ENCODE measurements at regions not wholly inside any gene's neighbourhood (a gene's known extent, or its start where the extent isn't known, plus 50 kb on each side); places are given as distances from the start of the nearest gene placed in this dataset.
A peak's percentile ranks its signal among the peaks of the same experiment; 100 is the strongest.
"Not testable (repeated sequence)": the region's sequence is repeated elsewhere in the genome, so short reads cannot be mapped to it uniquely, and the experiment has no call there.

DNA sequence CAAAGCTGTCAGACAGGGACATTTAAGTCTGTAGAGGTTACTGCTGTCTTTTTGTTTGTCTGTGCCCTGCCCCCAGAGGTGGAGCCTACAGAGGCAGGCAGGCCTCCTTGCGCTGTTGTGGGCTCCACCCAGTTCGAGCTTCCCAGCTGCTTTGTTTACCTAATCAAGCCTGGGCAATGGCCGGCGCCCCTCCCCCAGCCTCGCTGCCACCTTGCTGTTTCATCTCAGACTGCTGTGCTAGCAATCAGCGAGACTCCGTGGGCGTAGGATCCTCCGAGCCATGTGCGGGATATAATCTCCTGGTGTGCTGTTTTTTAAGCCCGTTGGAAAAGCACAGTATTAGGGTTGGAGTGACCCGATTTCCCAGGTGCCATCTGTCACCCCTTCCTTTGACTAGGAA, 454.2 kb upstream of the CCDC196 start:
- not testable (repeated sequence) for DNase-seq

DNA sequence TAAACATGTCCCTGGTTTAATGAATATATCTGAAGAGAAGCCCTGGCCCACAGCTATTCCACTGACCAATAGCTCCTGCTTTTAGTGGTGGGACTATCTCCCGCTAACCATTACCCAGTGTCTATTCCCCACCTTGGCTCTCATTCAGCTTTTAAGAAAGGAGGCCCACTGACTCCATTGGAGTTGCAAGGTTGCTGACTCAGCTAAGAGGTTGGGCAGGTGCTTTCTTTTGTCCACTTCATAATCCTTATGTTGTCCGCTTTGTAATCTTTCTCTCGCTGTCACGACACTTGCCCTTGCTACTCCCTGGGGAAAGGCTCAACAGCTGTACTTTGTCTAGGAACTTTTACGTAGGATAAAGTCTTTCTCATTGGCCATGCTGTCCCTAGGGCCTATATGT, 453.4 kb upstream of the CCDC196 start:
- DNase-seq = no peak

DNA sequence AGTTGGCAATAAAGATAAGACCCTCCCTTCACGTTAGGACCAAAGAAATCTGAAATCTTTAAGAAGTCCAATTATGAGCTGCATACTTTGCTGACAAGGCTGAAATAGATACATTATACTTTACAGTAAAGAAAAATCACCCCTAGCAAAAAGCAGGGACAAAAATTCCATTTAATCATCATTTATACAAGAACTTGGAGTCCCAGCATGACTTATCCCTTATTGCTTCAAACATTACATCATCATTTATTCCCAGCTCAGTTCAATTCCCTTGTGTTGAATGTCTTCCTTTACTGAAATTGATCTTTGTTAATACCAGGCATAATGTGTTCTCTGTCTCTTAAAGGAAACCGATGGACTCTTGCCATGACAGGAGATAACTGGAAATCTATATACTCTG, 449.6 kb upstream of the CCDC196 start:
- DNase-seq = no peak

DNA sequence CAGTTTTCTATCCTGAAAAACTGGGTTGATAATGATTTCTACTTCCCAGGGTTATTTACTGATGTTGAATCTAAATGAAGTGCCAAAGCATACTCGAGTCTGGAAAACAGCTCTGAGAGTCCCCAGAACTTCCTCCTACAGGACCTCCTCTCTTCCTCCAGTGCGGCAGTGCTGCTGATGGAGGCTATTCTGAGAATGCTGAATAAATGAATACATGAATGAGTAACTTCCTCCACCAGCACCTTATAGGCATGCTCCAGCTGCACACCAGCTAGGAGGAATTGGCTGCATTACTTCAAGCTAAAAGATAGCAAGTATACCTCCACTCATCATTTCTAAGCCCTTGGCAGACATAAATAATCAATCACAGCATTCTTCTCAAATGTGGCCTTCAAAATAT, 448.8 kb upstream of the CCDC196 start:
- no peak for DNase-seq

DNA sequence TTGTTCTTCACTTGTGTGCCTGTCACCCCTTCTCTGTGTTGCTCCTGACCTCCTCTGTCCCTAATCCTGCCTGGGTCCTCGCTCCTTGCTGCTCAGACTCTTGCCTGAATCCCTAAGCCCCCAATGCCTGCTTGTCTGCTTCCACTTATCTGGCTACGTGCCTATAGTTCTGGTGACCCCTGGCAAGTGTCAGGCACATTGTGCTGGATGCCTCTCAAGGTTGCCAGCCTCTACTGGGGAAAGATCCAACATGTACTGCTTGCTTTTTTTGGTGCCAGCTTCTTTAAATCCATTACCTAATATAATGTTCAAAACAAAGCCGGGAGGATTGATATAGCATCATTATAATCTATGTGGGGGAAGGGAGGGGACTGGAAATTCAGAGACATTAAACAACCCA, 448.0 kb upstream of the CCDC196 start:
- DNase-seq = no peak

DNA sequence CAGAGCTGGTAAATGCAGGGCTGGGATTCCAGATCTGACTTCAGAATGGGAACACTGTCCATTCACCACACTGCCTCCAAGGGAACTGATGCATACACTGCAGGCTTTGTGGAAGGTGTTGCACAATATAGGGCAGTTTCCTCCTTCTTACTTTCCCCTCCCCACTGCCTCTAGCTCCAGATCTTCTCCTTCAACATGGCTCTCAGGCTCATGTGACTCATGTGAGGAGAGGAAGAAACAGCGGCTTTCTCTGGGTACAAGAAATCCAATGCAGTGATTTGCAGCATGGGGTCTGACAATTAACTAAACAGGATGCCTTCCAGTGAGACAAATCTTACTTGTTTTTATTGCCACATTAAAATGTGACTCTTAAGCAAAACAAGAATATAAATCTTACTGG, 447.6 kb upstream of the CCDC196 start:
- DNase-seq = no peak

DNA sequence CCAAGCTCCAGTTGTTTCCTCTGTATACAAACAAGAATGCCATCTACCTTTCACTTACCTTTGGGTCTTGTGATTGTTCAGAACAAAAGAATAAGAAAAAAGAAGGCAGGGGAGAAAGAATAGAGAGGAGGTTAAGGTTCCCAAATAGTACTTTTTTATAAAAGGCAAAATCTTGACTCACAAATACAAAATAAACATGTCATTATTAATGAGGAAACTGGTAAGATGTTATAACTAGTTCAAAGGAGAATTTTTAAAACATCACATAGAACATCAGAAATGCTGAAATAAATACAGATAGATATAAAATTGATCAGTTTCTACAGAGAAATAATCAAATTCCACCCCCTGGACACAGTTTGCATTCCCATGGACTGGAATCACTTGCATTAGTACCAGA, 446.7 kb upstream of the CCDC196 start:
- no peak for DNase-seq

DNA sequence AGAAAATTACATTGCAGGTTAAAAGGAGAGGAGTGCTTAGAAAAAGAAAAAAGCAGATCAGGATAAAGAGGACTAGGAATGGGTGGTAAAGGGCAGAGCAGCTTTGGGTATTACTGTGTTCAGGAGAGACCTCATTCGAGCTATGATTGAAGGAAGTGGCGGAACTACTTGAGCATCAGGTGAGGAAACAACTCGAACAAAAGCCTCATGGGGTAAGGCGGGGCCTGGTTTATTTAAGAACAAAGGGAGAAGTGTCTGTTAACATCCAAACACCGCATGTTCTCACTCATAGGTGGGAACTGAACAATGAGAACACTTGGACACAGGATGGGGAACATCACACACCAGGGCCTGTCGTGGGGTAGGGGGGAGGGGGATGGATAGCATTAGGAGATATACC, 444.6 kb upstream of the CCDC196 start:
- DNase-seq = no peak

DNA sequence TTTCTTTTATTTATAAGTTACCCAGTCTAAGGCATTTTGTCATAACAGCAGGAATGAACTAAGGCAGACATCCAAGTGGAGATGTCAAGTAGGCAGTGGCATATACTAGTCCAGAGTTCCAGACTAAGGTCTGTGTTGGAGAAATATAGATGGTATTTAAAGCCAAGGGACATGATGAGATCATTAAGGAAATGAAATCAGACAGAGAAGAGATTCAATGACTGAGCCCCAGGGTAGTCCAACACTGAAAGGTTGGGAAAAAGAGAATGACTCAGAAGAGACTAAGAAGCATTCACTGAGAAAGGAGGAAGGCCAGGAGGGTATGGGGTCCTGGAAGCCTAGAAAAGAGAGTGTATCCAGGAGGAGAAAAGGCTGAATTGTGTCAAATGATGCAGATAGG, 442.2 kb upstream of the CCDC196 start:
- DNase-seq = no peak

DNA sequence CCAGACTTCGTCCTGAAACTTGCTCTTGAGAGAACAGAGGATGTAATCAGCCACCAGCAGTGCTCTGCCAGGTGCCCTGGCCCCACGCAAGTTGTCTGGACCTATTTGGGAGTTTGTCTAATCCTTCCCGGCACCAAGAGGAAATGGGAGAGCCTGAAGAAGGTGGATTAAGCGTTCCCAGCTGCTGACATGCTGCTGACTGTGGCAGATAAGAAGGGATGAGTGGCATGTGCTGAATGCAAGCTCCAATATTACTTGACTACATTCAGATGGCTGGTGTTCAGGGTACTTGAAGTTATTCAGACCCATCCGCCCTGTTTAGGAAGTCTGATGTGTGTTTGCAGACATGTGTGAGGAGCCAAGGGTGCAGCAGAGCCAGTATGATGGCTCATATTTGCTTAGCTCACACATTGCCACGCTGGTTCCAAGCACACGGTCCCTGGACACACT, 440.6 kb upstream of the CCDC196 start:
- no peak for DNase-seq

DNA sequence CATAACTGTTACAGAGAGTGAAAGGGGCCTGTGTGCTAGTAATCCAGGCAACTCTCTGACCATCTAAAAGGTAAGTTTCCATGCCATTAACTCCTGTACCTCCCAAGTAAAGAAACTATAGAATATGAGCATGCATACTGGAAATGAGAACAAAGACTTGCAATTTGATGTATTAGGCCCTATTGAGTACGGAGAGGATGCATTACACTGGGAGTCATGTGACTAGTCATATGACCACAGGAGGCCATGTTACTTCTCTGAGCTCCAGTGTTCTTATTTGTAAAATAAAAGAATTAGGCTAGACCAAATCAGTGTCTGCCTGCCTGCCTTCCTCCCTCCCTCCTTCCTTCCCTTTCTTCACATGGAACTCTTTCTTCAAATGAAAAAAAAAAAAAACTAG, 440.1 kb upstream of the CCDC196 start:
- no peak for DNase-seq

DNA sequence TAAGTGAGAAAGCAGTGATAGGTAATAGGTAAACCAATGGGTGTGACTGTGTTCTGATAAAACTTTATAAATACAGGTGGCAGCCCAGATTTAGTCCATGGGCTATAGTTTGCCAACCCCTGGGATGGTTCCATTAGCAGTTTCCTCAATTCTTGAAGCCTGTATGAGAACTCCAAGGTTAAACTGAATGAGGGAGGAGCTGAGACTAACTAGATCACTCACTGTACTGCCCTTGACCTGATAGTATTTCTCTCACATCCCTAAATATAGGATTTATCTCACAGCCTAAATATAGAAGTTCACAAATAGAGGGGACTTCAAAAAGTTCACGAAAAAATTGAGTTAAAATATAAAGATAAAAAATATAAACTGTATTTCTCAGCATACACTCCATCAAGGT, 439.6 kb upstream of the CCDC196 start:
- DNase-seq = no peak

DNA sequence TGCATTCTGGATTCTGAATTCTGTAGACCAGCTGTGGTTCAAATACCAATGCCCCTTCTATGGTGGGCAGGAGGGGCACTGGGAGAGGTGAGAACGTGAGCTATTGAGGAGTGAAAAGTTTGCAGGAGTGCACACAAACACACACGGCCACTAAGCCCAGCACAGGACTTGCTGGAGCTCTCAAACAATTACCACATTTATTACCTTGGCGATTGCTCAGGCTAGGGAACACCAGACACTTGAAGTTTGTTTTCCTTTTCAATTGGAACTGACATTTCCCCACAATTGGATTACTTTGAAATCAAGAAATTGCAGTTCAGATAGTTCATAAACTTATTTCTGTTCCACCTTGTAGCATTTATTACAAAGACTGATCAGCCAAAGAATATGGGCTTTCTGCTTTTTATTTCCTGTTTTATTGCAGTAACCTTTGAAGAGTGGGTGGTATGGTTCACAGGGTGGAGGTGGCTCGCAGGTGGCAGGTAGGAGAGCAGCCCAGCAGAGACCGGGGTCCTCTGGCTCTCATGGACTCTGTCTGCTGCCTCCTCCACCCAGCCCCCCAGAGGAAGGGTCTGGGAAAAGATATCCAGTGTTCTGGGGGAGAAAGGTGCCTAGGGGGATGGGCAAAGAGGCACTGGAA, 429.8 kb upstream of the CCDC196 start:
- DNase-seq = no peak

DNA sequence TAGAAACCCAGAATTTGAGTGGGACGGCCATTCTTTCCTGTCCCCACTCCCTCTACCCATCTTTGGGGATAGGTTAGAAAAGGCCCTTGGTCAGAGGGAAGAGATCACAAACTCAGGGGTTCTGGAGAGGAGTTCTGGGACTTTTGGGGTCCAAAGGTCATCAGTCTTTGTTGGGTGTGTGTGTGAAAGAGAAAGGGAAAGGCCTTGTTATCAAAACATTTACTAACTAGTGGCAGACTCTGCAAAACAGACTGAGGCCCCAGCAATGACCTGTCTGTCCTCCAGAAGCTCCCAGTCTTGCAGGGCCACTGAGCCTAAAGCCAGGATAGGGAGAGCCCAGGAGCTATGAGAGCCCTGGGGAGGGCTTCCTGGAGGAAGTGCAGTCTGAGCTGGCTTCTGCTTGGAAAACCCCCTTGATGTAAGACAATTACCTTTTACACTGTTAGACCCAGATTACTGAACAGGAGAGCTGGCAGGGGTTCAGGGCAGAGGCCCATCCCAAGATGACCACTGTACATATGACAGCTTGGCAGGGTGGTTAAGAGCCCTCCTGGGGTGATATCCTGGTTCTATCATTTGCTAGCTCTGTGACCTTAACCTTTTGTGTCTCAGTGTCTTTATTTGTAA, 429.1 kb upstream of the CCDC196 start:
- DNase-seq = no peak

DNA sequence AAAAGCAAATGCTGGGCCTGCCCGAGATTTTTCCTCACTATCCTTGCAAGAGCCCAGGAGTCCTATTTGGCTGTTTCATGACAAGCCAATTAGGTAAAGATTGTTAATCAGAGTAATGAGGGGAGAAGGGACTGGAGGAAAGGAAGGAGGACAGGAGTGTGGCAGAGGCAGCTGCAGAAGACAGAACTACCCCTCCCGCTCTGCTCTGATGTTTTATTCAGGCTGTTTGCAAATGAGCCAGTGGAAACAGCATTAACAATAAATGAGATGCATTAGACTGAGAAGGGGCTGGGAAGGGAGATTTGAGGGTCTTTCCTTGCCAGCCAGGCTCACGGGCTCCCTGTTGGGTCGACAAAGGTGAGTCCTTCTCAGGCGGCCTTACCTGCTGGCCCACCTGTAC, 421.0 kb upstream of the CCDC196 start:
- DNase-seq = no peak

DNA sequence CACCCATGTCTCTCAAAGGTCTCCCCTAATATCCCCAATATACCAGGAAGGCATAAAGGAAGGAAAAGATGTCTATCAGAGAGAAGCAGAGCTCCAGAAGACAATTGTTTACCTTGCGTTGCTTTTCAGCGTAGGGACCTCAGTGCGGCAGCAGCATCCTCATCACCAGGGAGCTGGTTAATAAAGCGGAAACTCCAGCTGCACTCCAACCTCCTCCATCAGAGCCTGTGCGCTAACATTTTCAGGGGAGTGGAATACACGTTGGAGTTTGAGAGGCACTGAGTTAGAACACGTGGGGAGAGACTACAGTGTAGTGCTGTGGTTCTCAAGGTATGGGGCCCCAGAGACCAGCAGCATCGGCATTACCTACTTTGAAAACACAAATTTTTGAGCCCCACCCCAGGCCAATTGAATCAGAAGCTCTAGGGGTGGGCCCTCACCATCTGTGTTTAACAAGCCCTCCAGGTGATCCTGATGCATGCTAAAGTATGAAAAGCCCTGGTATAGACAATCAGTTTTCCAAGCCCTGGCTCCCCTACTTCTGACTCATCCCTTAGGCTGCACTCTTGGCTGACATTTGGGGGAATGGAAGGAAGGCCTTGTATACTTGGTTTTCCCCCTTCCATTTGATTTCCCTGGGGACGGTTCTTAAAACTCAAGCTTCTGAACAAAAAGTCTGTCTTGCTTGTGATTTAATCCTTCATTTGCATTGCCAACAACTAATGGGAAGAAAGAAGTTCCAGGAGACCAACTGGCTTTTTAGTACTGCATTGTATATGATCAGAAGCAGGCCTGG, 419.0 kb upstream of the CCDC196 start:
- no peak for DNase-seq

DNA sequence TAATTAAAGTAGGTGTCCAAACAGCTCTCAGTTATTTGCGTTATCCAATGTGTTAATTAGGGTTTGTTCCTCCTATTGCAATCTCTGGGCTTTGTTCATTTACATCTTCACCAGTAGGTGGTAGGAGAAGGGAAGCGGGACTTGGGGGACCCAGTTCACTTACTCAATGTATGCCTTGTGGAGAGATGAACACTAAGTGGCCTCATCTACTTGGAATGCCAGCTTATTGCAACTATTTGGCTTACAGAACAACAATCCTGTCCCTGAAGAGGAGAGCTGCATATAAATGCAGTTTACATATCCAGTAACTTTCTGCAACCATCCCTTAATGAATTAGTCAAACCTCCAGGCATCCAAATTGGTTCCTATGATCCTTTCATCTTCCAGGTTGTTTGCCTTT, 417.1 kb upstream of the CCDC196 start:
- DNase-seq = no peak

DNA sequence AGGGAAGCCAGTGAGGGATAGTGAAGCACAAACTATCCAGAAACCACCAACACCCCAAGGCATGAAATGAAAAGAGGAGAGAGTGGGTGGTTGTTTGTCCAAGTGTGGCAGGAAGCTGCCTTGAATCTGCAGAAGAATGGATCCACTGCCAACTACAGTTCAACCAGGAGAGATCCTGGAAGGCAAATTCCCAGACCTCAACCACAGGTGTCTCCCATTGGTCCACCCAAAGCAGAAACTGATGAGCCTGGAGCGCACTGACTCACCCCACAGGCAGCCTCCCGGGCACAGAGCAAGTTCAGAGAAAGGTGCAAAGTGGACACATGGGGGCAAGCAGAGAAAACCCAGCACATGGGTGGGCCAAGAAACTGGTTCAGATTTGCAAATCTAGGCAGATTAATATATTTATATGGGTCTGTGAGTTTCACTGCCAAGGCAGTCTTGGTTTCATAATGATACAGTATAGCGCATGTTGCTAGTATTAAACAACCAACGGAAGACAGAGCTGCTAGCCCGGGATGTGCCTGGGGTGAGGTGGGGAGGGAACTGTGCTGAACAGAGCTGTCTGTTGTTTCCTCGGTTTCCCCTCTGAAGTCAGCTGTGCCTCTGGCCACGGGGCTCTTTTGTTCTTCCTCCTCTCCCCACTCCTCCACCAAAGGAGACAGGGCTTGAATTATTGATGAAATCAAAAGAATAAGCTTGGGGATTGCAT, 416.2 kb upstream of the CCDC196 start:
- no peak for DNase-seq

DNA sequence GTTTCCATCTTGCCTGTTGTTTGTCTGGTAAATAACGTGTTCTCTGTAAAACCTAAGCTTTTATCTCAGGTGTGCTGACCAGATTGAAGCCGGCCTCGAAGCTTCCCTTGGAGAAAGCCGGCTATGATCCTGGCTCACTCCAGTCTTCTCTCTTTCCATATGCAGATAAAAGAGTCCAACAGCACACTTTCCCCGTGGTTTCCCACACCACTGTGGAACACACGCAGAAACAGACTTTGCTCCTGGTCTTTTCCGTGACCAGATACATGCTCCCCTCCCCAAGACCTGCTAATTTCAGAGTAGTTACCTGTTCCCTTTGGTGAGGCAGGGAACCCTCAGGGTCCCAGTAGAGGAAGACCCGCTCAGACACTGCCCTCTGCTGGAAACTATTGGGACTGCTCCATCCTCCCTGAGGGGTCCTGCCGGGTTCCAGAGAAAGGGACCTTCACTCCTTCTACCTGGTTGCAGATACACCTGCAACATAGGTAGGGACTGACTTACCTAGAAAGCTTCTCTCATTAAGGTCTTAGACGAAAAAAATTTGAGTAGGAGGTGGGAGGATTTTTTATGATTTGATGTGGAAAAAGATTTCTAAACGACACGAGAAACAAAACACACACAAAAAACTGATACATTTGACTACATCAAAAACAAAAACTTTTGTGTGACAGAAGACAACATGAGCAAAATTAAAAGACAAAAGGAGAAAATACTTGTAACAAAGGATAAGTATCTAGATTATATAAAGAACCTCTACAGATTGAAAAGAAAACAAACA, 415.4 kb upstream of the CCDC196 start:
- peak; percentile 61 for DNase-seq

DNA sequence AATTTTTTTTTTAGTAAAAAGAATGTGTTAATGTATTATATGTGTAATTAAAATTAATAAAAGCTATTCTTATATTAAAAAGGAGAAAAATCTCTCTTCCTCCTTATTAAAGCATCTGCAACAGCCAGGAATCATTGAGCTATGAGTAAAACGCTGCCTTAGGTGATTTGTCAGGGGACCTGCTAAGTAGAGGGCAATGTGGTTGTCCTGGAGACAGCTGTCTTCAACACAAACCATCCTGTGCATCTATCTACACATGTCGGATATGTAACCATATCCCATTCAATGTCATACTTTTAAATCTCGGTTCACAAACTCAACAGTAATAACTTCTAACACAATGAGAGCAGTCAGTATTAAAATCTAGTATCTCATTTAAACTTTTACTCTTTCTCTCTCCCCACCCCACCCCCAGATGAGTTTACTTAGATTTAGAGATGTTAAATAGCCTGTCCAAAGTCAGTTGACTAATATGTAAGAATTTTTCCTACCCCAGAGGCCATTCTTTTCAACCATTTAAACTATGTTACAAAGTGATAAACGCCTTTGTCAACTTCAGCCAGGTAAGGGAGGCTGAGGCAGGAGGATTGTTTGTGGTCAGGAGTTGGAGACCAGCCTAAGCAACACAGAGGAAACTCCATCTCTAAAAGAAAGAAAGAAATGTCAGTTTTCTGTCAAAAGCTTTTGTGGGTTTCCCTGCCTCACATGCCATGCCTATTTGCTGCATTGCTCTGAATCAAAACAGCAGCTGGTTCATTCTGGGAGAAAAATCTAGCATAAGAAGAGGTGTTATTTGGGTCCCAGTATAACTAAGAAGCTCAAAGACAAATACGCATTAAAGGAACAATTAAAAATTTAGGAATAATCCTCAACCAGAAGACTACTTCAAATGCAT, 413.7 kb upstream of the CCDC196 start:
- no peak for DNase-seq

DNA sequence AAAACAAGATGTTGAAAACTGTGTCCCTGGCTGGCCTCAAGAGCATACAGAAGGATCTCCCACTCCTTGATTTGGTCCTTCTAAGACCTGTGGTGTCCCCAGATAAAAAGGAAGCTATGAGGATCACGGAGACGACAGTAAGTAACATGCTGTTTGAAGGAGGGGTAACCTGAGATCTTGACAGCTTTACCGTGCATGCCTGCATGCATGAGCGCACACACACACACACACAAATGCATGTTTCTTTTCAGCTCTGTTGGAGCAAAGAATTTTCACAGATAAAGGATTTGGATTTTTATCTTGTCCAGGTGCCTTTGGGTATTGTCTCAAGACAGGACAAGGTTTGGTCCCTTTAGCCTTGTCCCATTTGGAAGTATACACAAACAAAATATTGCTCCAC, 411.6 kb upstream of the CCDC196 start:
- DNase-seq = no peak

DNA sequence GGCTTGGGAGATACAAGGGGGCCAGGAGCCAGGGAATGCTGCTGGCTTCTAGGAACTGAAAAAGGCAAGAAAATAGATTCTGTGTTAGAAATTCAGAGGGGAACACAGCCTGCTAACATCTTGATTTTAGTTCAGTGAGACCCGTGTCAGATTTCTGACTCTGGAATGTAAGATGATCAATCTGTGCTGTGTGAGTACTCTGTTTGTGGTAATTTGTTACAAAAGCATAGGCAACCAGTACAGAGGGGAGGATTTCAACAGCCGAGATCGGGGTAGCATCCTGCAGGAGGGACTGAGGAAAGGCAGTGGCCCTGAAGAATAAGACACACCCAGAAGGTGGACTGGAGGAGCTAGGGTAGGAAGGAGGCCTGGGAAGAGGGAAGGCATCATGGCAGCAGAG, 410.0 kb upstream of the CCDC196 start:
- no peak for DNase-seq
